ENCODE measurements at regions not wholly inside any gene's neighbourhood (a gene's known extent, or its start where the extent isn't known, plus 50 kb on each side); places are given as distances from the start of the nearest gene placed in this dataset.

DNA sequence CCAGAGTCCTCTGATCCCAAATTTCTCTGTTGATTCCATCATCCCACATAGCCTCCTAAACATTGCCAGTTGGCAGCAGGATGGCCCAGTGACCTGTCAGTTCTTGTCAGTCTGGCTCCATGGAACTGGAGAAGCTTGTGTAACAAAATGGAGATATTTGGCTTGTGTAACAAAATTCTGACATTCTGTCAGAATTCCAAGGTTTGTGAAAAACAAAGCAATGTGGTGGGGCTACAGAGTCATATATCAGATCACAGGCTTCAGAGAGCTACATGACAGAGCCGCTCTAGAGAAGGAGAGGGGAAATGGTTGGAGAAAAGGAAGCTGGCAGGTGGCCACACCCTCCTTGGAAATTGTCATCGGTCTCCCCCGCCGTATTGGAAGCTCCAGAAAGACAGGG is 75.4 kb upstream of the MAN2A1 start:
- no peak overlapping the region for H2AFZ ChIP-seq (replicated peaks)
- H3K9ac ChIP-seq, result no peak overlapping the region
- H3K4me1 Mint-ChIP-seq, result peaks cover 23% of the 10 kb centered on the region
- TF ChIP-seq EZH2 (IDR thresholded peaks at IDR 0.05), result no peak
- no peak for TF ChIP-seq EZH2phosphoT487 (IDR thresholded peaks at IDR 0.05)
- TF ChIP-seq, protein P1, sequence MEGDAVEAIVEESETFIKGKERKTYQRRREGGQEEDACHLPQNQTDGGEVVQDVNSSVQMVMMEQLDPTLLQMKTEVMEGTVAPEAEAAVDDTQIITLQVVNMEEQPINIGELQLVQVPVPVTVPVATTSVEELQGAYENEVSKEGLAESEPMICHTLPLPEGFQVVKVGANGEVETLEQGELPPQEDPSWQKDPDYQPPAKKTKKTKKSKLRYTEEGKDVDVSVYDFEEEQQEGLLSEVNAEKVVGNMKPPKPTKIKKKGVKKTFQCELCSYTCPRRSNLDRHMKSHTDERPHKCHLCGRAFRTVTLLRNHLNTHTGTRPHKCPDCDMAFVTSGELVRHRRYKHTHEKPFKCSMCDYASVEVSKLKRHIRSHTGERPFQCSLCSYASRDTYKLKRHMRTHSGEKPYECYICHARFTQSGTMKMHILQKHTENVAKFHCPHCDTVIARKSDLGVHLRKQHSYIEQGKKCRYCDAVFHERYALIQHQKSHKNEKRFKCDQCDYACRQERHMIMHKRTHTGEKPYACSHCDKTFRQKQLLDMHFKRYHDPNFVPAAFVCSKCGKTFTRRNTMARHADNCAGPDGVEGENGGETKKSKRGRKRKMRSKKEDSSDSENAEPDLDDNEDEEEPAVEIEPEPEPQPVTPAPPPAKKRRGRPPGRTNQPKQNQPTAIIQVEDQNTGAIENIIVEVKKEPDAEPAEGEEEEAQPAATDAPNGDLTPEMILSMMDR (IDR thresholded peaks at IDR 0.05), result no peak
- peaks cover 16% of the 10 kb centered on the region for H3K4me1 ChIP-seq
- no peaks in the 10 kb centered on the region for H3K36me3 Mint-ChIP-seq
- no peaks in the 10 kb centered on the region for H3K36me3 ChIP-seq
- H3K79me2 ChIP-seq (ENCODE audit: low read depth), result no peaks in the 10 kb centered on the region
- peaks cover 3% of the 10 kb centered on the region for H4K20me1 ChIP-seq (ENCODE audit: low read depth)
- H3K4me2 ChIP-seq, result no peak overlapping the region
- H3K9me3 ChIP-seq (ENCODE audit: low read depth), result no peaks in the 10 kb centered on the region
- no peak overlapping the region for H3K4me3 Mint-ChIP-seq
- no peak overlapping the region for H3K27ac Mint-ChIP-seq
- H3K27me3 ChIP-seq, result no peaks in the 10 kb centered on the region
- H3K27ac ChIP-seq, result no peak overlapping the region
- no peaks in the 10 kb centered on the region for H3K9me3 Mint-ChIP-seq
- H3K4me3 ChIP-seq, result no peak overlapping the region
- no peak for DNase-seq (ENCODE audit: low spot score)
- peaks cover 11% of the 10 kb centered on the region for H3F3A ChIP-seq (ENCODE audit: low read depth)
- peaks cover 8% of the 10 kb centered on the region for H3K27me3 Mint-ChIP-seq (ENCODE audit: insufficient read depth, low read depth)

DNA sequence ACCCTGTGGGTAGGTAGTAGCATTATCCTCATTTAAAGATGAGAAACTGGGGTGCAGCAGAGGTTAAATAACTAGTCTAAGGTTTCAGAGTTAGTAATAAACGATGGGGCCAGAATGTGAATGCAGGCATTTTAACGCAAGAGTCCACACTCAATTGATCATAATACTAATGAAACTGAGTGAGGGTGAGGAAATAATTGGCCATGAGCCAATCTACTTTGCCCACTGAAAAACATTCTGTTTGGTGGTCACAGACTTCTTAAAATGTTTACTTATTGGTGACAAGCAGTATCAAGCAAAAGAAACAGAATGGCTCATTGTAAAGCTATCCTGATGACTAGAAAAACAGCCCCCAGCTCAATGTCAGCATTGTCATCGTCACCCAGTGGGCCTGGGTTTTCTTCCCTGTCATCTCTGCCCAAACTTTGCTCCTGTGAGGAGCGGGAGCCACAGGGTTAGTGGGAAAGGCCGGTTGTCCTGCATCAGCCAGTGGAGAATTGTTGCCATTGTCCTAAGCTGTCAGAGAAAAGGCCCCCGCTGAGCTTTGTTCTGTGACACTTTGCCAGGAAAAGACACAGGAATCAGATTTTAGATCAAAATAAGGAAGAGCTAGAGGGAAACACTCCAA is 77.3 kb upstream of the MAN2A1 start:
- peak; percentile 84 for DNase-seq (ENCODE audit: low spot score)

DNA sequence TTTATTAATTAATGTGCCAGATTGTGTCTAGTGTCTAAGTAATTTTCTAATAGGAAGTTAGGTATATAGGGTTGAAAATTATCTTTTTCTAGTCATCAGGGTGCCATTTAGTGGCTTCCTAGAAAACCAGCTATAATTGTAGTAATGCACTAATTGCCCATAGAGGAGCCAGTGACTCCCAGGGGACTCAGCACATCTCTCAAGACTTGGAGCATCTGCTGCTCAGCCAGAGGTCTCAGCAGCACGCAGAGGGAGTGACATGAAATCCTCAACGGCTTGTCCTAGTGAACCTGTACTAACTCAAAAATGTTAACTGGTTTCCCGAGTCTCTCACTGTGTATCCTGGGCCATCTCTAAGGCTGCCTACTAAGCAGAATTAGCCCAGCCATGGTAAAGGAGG is 78.2 kb upstream of the MAN2A1 start:
- no peak for DNase-seq (ENCODE audit: low spot score)
- H3K4me3 Mint-ChIP-seq, result no peak overlapping the region

More for the DNA sequence above, 77.3 kb upstream of the MAN2A1 start:
- no peak overlapping the region for H3K4me3 Mint-ChIP-seq
- no peak for TF ChIP-seq EZH2 (IDR thresholded peaks at IDR 0.05)
- TF ChIP-seq EZH2phosphoT487 (IDR thresholded peaks at IDR 0.05), result no peak
- TF ChIP-seq, protein P1 (IDR thresholded peaks at IDR 0.05), result no peak
- no peaks in the 10 kb centered on the region for H3K27me3 ChIP-seq
- H4K20me1 ChIP-seq (ENCODE audit: low read depth), result peaks cover 3% of the 10 kb centered on the region
- H3F3A ChIP-seq (ENCODE audit: low read depth), result peaks cover 11% of the 10 kb centered on the region
- H3K4me1 ChIP-seq, result peaks cover 16% of the 10 kb centered on the region
- H3K9me3 ChIP-seq (ENCODE audit: low read depth), result no peaks in the 10 kb centered on the region
- no peak overlapping the region for H3K4me3 ChIP-seq
- no peaks in the 10 kb centered on the region for H3K79me2 ChIP-seq (ENCODE audit: low read depth)
- H3K4me2 ChIP-seq, result peak overlapping the region; percentile 42
- H3K27ac ChIP-seq, result no peak overlapping the region
- H2AFZ ChIP-seq (replicated peaks), result no peak overlapping the region
- no peak overlapping the region for H3K27ac Mint-ChIP-seq
- H3K9ac ChIP-seq, result no peak overlapping the region
- no peaks in the 10 kb centered on the region for H3K9me3 Mint-ChIP-seq
- no peaks in the 10 kb centered on the region for H3K36me3 Mint-ChIP-seq
- no peaks in the 10 kb centered on the region for H3K36me3 ChIP-seq
- H3K27me3 Mint-ChIP-seq (ENCODE audit: insufficient read depth, low read depth), result peaks cover 4% of the 10 kb centered on the region
- peaks cover 20% of the 10 kb centered on the region for H3K4me1 Mint-ChIP-seq

More for the DNA sequence above, 78.2 kb upstream of the MAN2A1 start:
- Histone ChIP-seq H4K20me1 (ENCODE audit: low read depth) (peaks cover 3% of the 10 kb centered on the region), H3K9ac (no peak overlapping the region), H3K4me2 (no peak overlapping the region), H2AFZ (replicated peaks) (no peak overlapping the region), H3K4me3 (no peak overlapping the region), H3K36me3 (no peaks in the 10 kb centered on the region), H3K9me3 (ENCODE audit: low read depth) (no peaks in the 10 kb centered on the region), H3K27ac (no peak overlapping the region), H3F3A (ENCODE audit: low read depth) (peaks cover 11% of the 10 kb centered on the region), H3K4me1 (peaks cover 16% of the 10 kb centered on the region), H3K27me3 (no peaks in the 10 kb centered on the region), H3K79me2 (ENCODE audit: low read depth) (no peaks in the 10 kb centered on the region)
- Mint-ChIP-seq H3K36me3 (no peaks in the 10 kb centered on the region), H3K9me3 (no peaks in the 10 kb centered on the region), H3K4me1 (peaks cover 20% of the 10 kb centered on the region), H3K27ac (no peak overlapping the region), H3K27me3 (ENCODE audit: insufficient read depth, low read depth) (peaks cover 4% of the 10 kb centered on the region)
- TF ChIP-seq EZH2phosphoT487 (IDR thresholded peaks at IDR 0.05) (no peak), EZH2 (IDR thresholded peaks at IDR 0.05) (no peak)
- TF ChIP-seq, protein P1 (IDR thresholded peaks at IDR 0.05), result no peak
